Smooth muscle cell (in vitro differentiated cells): ENCODE measurements at regions not wholly inside any gene's neighbourhood (a gene's known extent, or its start where the extent isn't known, plus 50 kb on each side); places are given as distances from the start of the nearest gene placed in this dataset.

Experiments
- DNase-seq: peaks from one replicate; lab custom pipeline; 2025; ENCODE audit not compliant: unreplicated experiment; lab: John Stamatoyannopoulos, UW
- H2AFZ ChIP-seq: fragments of 200-600 bp; sonication (generic); 2 replicates; pipeline ENCODE4 v1.6.0; 2016; ENCODE audit warnings: antibody characterized with exemption, low read depth, mild to moderate bottlenecking
- H3F3A ChIP-seq: fragments of 200-600 bp; sonication (generic); 2 replicates; pipeline ENCODE4 v1.6.0; 2017; ENCODE audit warnings: antibody characterized with exemption, low read depth
- H3K27ac ChIP-seq: fragments of 200-600 bp; sonication (generic); 2 replicates; pipeline ENCODE4 v1.5.1; 2016; ENCODE audit warnings: low read depth, mild to moderate bottlenecking
- H3K27me3 ChIP-seq: fragments of 200-600 bp; sonication (generic); 2 replicates; pipeline ENCODE4 v1.6.1; 2016; ENCODE audit warnings: low read depth, mild to moderate bottlenecking
- H3K36me3 ChIP-seq: fragments of 200-600 bp; sonication (generic); 2 replicates; pipeline ENCODE4 v1.5.1; 2016; ENCODE audit warnings: low read depth
- H3K4me1 ChIP-seq: fragments of 200-600 bp; sonication (generic); 2 replicates; pipeline ENCODE4 v1.5.1; 2016; ENCODE audit warnings: low read depth
- H3K4me2 ChIP-seq: fragments of 200-600 bp; sonication (generic); 2 replicates; pipeline ENCODE4 v1.6.0; 2016; ENCODE audit warnings: mild to moderate bottlenecking
- H3K4me3 ChIP-seq: fragments of 200-600 bp; sonication (generic); 2 replicates; pipeline ENCODE4 v1.5.1; 2016; ENCODE audit warnings: mild to moderate bottlenecking
- H3K79me2 ChIP-seq: fragments of 200-600 bp; sonication (generic); 2 replicates; pipeline ENCODE4 v1.6.0; 2016; ENCODE audit warnings: low read depth, mild to moderate bottlenecking
- H3K9ac ChIP-seq: fragments of 200-600 bp; sonication (generic); 2 replicates; pipeline ENCODE4 v1.6.0; 2016; ENCODE audit warnings: low read depth
- H3K9me3 ChIP-seq: fragments of 200-600 bp; sonication (generic); replicated peaks from 2 replicates; pipeline ENCODE4 v1.5.1; 2016; ENCODE audit warnings: low read depth
- H4K20me1 ChIP-seq: fragments of 200-600 bp; sonication (generic); 2 replicates; pipeline ENCODE4 v1.6.0; 2016; ENCODE audit warnings: low read depth
- CTCF ChIP-seq: fragments of 200-600 bp; sonication (generic); IDR thresholded peaks from 2 replicates; pipeline ENCODE4 v1.5.1; 2017; ENCODE audit warnings: borderline replicate concordance, mild to moderate bottlenecking, antibody characterized with exemption; ENCODE audit not compliant: insufficient read depth, poor library complexity, severe bottlenecking
- WGBS: methylation state at CpG from one replicate; pipeline ENCODE4 v1.1.7; 2016; ENCODE audit warnings: low lambda C conversion rate; 5-methylcytosine and 5-hydroxymethylcytosine counted together

- TF ChIP-seq CTCF: no peak
- no peak overlapping the region for H3K27ac ChIP-seq
- no peaks in the 10 kb centered on the region for H3F3A ChIP-seq
- H3K36me3 ChIP-seq: no peaks in the 10 kb centered on the region
- no peaks in the 10 kb centered on the region for H3K9me3 ChIP-seq
- no peak overlapping the region for H3K4me2 ChIP-seq
- H4K20me1 ChIP-seq: no peaks in the 10 kb centered on the region
- 83% methylated on average over 4 of the region's 4 CpGs for WGBS
- no peak overlapping the region for H2AFZ ChIP-seq
- no peak overlapping the region for H3K9ac ChIP-seq
- no peak for DNase-seq
- no peak overlapping the region for H3K4me3 ChIP-seq
- H3K4me1 ChIP-seq: peaks cover 10% of the 10 kb centered on the region
- no peaks in the 10 kb centered on the region for H3K79me2 ChIP-seq
- no peaks in the 10 kb centered on the region for H3K27me3 ChIP-seq
These were observed 216.6 kb upstream of the PWP1 start for GRCh38 chr12:107469011-107469410.

GRCh38 chr12:107470645-107471044 is 215.0 kb upstream of the PWP1 start:
- WGBS: 91% methylated on average over 8 of the region's 8 CpGs
- Histone ChIP-seq H3K9ac (no peak overlapping the region), H2AFZ (no peak overlapping the region), H3K27ac (no peak overlapping the region), H3K4me3 (no peak overlapping the region), H3K4me1 (peaks cover 10% of the 10 kb centered on the region), H3F3A (no peaks in the 10 kb centered on the region), H3K36me3 (no peaks in the 10 kb centered on the region), H4K20me1 (no peaks in the 10 kb centered on the region), H3K4me2 (no peak overlapping the region), H3K27me3 (peaks cover 6% of the 10 kb centered on the region), H3K9me3 (no peaks in the 10 kb centered on the region), H3K79me2 (no peaks in the 10 kb centered on the region)
- TF ChIP-seq CTCF: no peak
- DNase-seq: no peak

GRCh38 chr12:107472308-107472707 is 213.3 kb upstream of the PWP1 start:
- WGBS: 94% methylated on average over 6 of the region's 6 CpGs
- no peak overlapping the region for H3K9ac ChIP-seq
- H3K27me3 ChIP-seq: peaks cover 16% of the 10 kb centered on the region
- H3K4me1 ChIP-seq: peaks cover 8% of the 10 kb centered on the region
- no peak overlapping the region for H3K27ac ChIP-seq
- H3F3A ChIP-seq: no peaks in the 10 kb centered on the region
- H3K4me3 ChIP-seq: no peak overlapping the region
- no peaks in the 10 kb centered on the region for H3K36me3 ChIP-seq
- H3K9me3 ChIP-seq: no peaks in the 10 kb centered on the region
- DNase-seq: no peak
- no peak for TF ChIP-seq CTCF
- no peaks in the 10 kb centered on the region for H4K20me1 ChIP-seq
- H3K79me2 ChIP-seq: no peaks in the 10 kb centered on the region
- no peak overlapping the region for H2AFZ ChIP-seq
- no peak overlapping the region for H3K4me2 ChIP-seq

- Histone ChIP-seq H3K27ac (no peak overlapping the region), H3K79me2 (no peaks in the 10 kb centered on the region), H2AFZ (no peak overlapping the region), H3K4me2 (no peak overlapping the region), H4K20me1 (no peaks in the 10 kb centered on the region), H3K36me3 (no peaks in the 10 kb centered on the region), H3K4me1 (no peaks in the 10 kb centered on the region), H3F3A (no peaks in the 10 kb centered on the region), H3K9me3 (no peaks in the 10 kb centered on the region), H3K27me3 (peaks cover 26% of the 10 kb centered on the region), H3K9ac (no peak overlapping the region), H3K4me3 (no peak overlapping the region)
- DNase-seq: no peak
- TF ChIP-seq CTCF: no peak
- WGBS: 91% methylated on average over 9 of the region's 9 CpGs
These were observed 211.5 kb upstream of the PWP1 start for GRCh38 chr12:107474099-107474498.
